ENCODE measurements at regions not wholly inside any gene's neighbourhood (a gene's known extent, or its start where the extent isn't known, plus 50 kb on each side); places are given as distances from the start of the nearest gene placed in this dataset.

DNA sequence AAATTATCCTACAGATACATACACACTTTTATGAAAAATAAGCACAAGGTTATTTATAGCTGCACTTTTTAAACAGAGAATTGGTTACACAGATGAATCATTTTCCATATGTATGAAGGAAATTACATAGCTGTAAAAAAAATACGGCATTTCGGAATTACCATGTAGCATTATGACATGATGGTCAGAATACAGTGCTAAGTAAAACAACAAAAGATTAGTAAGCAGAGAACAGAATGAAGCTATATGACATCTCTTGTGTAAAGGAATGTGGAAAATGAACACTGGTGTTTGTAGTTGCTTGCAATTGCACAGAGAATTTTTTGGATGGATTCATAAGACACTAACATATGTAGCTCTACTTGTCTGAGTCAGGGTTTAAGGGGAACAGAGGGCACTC is 1222.0 kb upstream of the PRKX start:
- DNase-seq (ENCODE audit: low spot score) (no peak), ATAC-seq (ENCODE audit: low read depth) (peak; percentile 30; the same call in 2 of the 3 replicates)
- Histone ChIP-seq H3K27ac (ENCODE audit: poor library complexity, severe bottlenecking) (peak overlapping the region; percentile 26), H3K27me3 (ENCODE audit: insufficient read depth, poor library complexity, severe bottlenecking) (no peaks in the 10 kb centered on the region), H3K9me3 (ENCODE audit: severe bottlenecking) (no peaks in the 10 kb centered on the region), H3K36me3 (ENCODE audit: low read depth) (no peaks in the 10 kb centered on the region), H3K4me1 (ENCODE audit: insufficient read depth, poor library complexity, severe bottlenecking) (peaks cover 11% of the 10 kb centered on the region), H3K4me3 (ENCODE audit: severe bottlenecking) (no peak overlapping the region)
- TF ChIP-seq, protein P1, sequence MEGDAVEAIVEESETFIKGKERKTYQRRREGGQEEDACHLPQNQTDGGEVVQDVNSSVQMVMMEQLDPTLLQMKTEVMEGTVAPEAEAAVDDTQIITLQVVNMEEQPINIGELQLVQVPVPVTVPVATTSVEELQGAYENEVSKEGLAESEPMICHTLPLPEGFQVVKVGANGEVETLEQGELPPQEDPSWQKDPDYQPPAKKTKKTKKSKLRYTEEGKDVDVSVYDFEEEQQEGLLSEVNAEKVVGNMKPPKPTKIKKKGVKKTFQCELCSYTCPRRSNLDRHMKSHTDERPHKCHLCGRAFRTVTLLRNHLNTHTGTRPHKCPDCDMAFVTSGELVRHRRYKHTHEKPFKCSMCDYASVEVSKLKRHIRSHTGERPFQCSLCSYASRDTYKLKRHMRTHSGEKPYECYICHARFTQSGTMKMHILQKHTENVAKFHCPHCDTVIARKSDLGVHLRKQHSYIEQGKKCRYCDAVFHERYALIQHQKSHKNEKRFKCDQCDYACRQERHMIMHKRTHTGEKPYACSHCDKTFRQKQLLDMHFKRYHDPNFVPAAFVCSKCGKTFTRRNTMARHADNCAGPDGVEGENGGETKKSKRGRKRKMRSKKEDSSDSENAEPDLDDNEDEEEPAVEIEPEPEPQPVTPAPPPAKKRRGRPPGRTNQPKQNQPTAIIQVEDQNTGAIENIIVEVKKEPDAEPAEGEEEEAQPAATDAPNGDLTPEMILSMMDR (IDR thresholded peaks at IDR 0.05; ENCODE audit: poor library complexity, severe bottlenecking) = no peak

DNA sequence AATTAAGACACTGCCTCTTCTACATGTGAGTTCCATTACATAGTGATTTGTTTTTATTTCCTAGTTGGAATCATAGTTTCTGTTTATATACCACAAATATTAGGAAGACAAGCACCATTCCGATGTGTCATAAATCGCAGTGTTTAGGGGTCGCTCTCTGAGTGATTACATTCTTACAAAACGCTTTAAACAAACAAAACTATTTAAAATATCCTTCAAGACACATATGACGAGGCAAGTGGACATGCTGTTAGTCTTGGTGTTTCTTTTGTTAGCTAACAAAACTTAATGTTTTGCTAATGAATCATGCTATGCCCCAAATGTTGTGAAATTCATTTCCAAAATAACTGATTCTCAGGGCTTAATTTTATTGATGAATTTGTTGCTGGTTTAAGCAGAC is 1219.3 kb upstream of the PRKX start:
- peak; percentile 86 for ATAC-seq (ENCODE audit: low read depth)
- H3K27me3 ChIP-seq (ENCODE audit: insufficient read depth, poor library complexity, severe bottlenecking) = no peaks in the 10 kb centered on the region
- no peaks in the 10 kb centered on the region for H3K36me3 ChIP-seq (ENCODE audit: low read depth)
- no peak for DNase-seq (ENCODE audit: low spot score)
- peaks cover 11% of the 10 kb centered on the region for H3K4me1 ChIP-seq (ENCODE audit: insufficient read depth, poor library complexity, severe bottlenecking)
- no peaks in the 10 kb centered on the region for H3K9me3 ChIP-seq (ENCODE audit: severe bottlenecking)
- peak overlapping the region; percentile 10 for H3K27ac ChIP-seq (ENCODE audit: poor library complexity, severe bottlenecking)
- no peak overlapping the region for H3K4me3 ChIP-seq (ENCODE audit: severe bottlenecking)
- TF ChIP-seq, protein P1 (IDR thresholded peaks at IDR 0.05; ENCODE audit: poor library complexity, severe bottlenecking) = no peak

DNA sequence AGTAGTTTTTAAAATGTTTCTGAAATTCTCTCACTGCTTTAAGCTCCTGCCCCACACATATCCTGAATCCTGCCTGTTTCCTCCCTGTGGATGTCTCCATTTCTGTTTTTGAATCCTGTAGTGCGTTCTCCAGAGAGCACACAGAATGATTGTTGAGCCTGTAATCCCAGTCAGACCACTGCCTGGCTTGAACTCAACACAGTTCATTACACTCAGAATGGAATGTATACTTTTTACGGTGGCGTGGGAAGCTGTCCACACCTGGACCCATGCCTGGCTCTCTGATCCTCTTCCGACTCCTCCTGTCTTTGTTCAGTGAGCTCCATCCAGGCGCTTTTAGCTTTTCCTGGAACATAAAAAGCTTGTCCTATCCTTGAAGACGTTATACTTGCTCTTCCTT is 1217.0 kb upstream of the PRKX start:
- TF ChIP-seq, protein P1 (IDR thresholded peaks at IDR 0.05; ENCODE audit: poor library complexity, severe bottlenecking) = no peak
- ATAC-seq (ENCODE audit: low read depth) = no peak
- no peak for DNase-seq (ENCODE audit: low spot score)
- no peak overlapping the region for H3K4me3 ChIP-seq (ENCODE audit: severe bottlenecking)
- H3K36me3 ChIP-seq (ENCODE audit: low read depth) = no peaks in the 10 kb centered on the region
- H3K27ac ChIP-seq (ENCODE audit: poor library complexity, severe bottlenecking) = no peak overlapping the region
- peaks cover 11% of the 10 kb centered on the region for H3K4me1 ChIP-seq (ENCODE audit: insufficient read depth, poor library complexity, severe bottlenecking)
- H3K27me3 ChIP-seq (ENCODE audit: insufficient read depth, poor library complexity, severe bottlenecking) = no peaks in the 10 kb centered on the region
- H3K9me3 ChIP-seq (ENCODE audit: severe bottlenecking) = no peaks in the 10 kb centered on the region

DNA sequence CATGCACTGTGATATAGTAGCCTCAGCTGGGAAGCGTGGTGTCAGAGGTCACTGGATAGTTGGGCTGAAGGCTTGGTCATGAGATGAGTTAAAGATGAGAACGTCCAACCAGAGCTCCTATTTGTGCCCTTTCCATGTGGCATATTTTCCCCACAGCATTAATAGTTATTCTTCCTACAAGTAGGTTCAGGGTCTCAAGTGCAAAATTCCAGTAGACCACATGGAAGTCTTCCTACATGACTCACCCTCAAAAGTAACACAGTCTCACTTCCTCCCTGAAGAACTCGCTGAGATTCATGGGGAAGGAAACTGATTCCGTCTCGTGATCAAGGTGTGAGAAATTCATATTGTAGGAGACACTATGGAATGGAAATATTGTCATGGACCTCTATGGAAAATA is 1212.5 kb upstream of the PRKX start:
- H3K9me3 ChIP-seq (ENCODE audit: severe bottlenecking) = no peaks in the 10 kb centered on the region
- no peaks in the 10 kb centered on the region for H3K4me1 ChIP-seq (ENCODE audit: insufficient read depth, poor library complexity, severe bottlenecking)
- H3K27ac ChIP-seq (ENCODE audit: poor library complexity, severe bottlenecking) = no peak overlapping the region
- DNase-seq (ENCODE audit: low spot score) (no peak), ATAC-seq (ENCODE audit: low read depth) (no peak)
- H3K36me3 ChIP-seq (ENCODE audit: low read depth) = no peaks in the 10 kb centered on the region
- TF ChIP-seq, protein P1 (IDR thresholded peaks at IDR 0.05; ENCODE audit: poor library complexity, severe bottlenecking) = no peak
- H3K4me3 ChIP-seq (ENCODE audit: severe bottlenecking) = no peak overlapping the region
- H3K27me3 ChIP-seq (ENCODE audit: insufficient read depth, poor library complexity, severe bottlenecking) = no peaks in the 10 kb centered on the region

DNA sequence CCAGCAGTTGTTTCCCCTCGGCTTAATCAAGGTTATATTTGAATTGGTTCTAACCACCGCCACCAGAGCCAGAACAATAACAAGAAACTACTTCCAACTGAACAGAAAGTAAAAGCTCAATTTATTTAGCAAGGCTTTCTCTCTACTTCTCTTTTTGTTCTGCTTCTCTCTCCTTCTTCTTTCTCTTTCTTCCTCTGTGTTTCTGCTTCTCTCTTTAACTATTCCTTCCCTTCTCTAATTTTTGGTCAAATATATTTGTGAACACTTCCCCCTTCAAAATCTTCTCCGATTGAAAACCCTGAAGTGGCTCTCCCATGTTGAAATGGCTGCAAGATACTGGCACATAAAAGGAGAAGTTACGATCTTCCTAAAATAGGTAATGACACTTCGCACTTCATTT is 1195.9 kb upstream of the PRKX start:
- ATAC-seq (ENCODE audit: low read depth) (no peak), DNase-seq (ENCODE audit: low spot score) (no peak)
- Histone ChIP-seq H3K9me3 (ENCODE audit: severe bottlenecking) (no peaks in the 10 kb centered on the region), H3K36me3 (ENCODE audit: low read depth) (no peaks in the 10 kb centered on the region), H3K27me3 (ENCODE audit: insufficient read depth, poor library complexity, severe bottlenecking) (no peaks in the 10 kb centered on the region), H3K4me1 (ENCODE audit: insufficient read depth, poor library complexity, severe bottlenecking) (no peaks in the 10 kb centered on the region), H3K27ac (ENCODE audit: poor library complexity, severe bottlenecking) (no peak overlapping the region), H3K4me3 (ENCODE audit: severe bottlenecking) (no peak overlapping the region)
- TF ChIP-seq, protein P1 (IDR thresholded peaks at IDR 0.05; ENCODE audit: poor library complexity, severe bottlenecking) = no peak

Measured in RWPE2 (cell line).